ENCODE measurements at regions not wholly inside any gene's neighbourhood (a gene's known extent, or its start where the extent isn't known, plus 50 kb on each side); places are given as distances from the start of the nearest gene placed in this dataset.

DNA sequence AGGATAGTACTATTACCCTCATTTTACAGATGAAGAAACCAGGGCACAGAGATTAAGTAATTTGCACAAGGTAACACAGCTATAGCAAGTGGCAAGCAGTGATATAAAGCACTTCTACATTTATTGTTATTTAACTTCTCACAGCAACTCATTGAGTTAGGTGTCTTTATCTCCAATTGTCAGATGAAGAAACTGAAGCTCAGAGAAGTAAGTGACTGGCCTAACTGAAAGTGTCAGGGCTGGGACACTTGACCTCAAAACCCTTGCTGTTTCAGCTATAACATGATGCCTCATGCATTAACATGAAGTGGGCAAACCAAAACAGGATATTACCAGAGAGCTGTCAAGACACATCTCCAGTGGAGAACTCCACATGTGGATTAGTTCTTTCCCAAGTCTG lies 65.8 kb upstream of the LEKR1 start:
- no peak overlapping the region for H3K4me3 ChIP-seq
- no peaks in the 10 kb centered on the region for H3K9me3 ChIP-seq
- TF ChIP-seq CTCF (IDR thresholded peaks at IDR 0.05) (no peak), POLR2A (IDR thresholded peaks at IDR 0.05) (no peak)

DNA sequence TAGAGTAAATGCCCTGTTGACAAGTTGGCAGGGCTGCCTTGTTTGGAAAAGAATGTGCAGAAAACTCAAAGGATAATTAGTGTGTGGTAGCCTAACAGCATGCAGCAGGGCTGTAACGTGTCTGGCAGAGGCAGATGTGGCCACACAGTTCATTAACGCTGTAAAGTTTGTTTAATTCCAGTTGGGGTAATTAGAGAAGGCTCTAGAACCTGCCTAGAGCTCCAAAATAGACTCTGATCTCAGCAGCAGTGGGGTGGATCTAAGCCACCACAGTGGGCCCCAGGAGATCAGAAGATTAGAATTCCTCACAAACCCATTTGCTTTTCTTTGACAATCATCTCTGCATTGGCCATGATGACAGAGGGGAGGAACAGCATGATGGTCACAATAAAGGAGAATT lies 65.1 kb upstream of the LEKR1 start:
- no peak overlapping the region for H3K4me3 ChIP-seq
- no peaks in the 10 kb centered on the region for H3K27me3 ChIP-seq
- DNase-seq: no peak
- no peaks in the 10 kb centered on the region for H3K36me3 ChIP-seq
- no peak for TF ChIP-seq POLR2A (IDR thresholded peaks at IDR 0.05)
- no peak for TF ChIP-seq CTCF (IDR thresholded peaks at IDR 0.05)
- H3K27ac ChIP-seq: no peak overlapping the region
- no peaks in the 10 kb centered on the region for H3K4me1 ChIP-seq
- intact Hi-C loops (cut with DNase I; ENCODE audit: low total_unique reads): no loop called here
- H3K9me3 ChIP-seq: no peaks in the 10 kb centered on the region

More for the DNA sequence above, 65.8 kb upstream of the LEKR1 start:
- Histone ChIP-seq H3K36me3 (no peaks in the 10 kb centered on the region), H3K4me1 (no peaks in the 10 kb centered on the region), H3K27me3 (no peaks in the 10 kb centered on the region), H3K27ac (no peak overlapping the region)
- no peak for DNase-seq
- intact Hi-C loops (cut with DNase I; ENCODE audit: low total_unique reads): no loop called here

DNA sequence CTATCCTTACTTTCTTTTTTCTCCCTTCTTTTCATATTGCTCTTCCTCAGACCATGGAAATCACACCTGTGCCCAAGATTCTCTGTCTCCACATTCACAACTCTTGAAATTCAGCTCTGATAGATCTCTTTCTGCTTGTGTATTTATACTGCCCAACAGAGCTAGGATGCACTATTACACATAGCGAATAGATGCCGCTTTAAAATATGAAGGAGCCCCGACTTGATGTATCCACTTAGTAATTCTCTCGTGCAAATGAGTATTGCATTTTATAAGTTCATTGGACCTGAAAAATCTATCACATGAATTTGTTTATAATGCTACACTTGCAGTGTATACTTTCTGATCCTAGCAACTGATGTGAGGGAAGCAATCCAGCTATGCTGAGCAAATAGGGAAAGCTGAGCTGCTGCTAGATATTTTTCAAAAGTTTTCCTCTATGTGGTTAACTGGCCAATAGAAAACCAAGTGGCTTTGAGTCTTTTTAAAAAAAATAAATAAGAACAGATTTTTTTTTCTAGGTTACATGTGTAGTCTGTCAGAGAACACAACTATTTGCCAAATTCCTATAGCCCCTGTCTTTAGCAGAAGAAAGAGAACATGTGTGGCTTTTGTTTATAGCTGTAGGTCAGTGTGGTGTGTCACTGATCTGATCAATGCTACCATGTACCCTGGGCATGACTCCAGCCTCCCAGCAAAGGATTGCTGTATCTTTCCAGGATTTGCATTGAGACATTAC lies 64.3 kb upstream of the LEKR1 start:
- intact Hi-C loops (cut with DNase I; ENCODE audit: low total_unique reads): no loop called here
- TF ChIP-seq CTCF (IDR thresholded peaks at IDR 0.05): no peak
- TF ChIP-seq POLR2A (IDR thresholded peaks at IDR 0.05): no peak
- H3K27ac ChIP-seq: peak overlapping the region in 1 of 2 donors; percentile 38

DNA sequence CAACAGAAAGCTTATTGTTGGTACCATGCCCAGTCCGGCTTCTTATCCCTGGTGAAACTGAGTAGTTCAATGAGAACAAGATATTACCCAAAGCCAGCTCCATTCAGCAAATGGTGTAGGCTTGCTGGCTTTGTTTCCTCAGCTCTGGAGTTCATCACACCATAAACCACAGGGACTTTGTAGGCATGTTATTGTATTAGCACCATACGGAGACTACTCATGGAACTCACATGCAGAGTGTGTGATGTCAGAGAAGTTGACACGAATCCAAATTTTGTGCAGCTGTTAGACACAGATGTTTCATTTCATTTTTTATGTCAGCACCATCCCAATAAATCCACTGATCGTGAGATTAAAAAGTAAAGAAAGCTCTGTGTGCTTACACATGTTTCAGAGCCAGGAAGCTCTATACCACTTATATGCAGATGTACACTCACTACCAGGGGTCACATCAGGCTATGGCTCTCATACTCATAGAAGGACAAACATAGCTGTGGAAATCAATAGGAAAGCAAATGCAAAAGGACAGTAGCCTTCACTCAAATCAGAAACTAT lies 63.4 kb upstream of the LEKR1 start:
- no peaks in the 10 kb centered on the region for H3K27me3 ChIP-seq
- H3K27ac ChIP-seq: peak overlapping the region in 1 of 2 donors; percentile 38
- no peaks in the 10 kb centered on the region for H3K36me3 ChIP-seq
- H3K4me3 ChIP-seq: no peak overlapping the region
- intact Hi-C loops (cut with DNase I; ENCODE audit: low total_unique reads): no loop called here
- TF ChIP-seq CTCF (IDR thresholded peaks at IDR 0.05): no peak
- DNase-seq: peak in 1 of 2 donors; percentile 16
- H3K9me3 ChIP-seq: no peaks in the 10 kb centered on the region
- no peaks in the 10 kb centered on the region for H3K4me1 ChIP-seq

More for the DNA sequence above, 64.3 kb upstream of the LEKR1 start:
- Histone ChIP-seq H3K4me1 (no peaks in the 10 kb centered on the region), H3K4me3 (no peak overlapping the region), H3K36me3 (no peaks in the 10 kb centered on the region), H3K9me3 (no peaks in the 10 kb centered on the region), H3K27me3 (no peaks in the 10 kb centered on the region)
- no peak for DNase-seq

DNA sequence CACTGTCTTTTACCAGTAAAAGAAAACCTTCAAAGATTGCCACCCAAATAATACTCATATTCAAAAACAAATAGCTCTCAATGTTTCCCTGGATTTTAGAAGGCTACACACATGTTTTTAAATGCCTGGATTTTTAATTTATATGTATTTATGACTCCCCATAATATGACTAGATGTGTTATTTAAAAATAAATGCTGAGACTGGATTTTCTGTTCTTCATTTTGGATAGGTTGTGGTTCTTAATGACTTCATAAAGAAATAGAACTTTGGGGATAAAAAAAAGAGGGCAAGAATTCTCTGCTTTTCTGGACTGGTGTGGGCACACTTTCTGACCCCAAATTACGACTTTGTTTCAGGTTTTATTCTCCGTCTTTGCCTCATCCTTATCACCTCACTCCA lies 62.8 kb upstream of the LEKR1 start:
- Histone ChIP-seq H3K27ac (peak overlapping the region; percentile 4 to 10), H3K4me3 (no peak overlapping the region), H3K4me1 (no peaks in the 10 kb centered on the region), H3K9me3 (no peaks in the 10 kb centered on the region), H3K27me3 (no peaks in the 10 kb centered on the region), H3K36me3 (no peaks in the 10 kb centered on the region)
- DNase-seq: no peak
- TF ChIP-seq POLR2A (IDR thresholded peaks at IDR 0.05): no peak
- intact Hi-C loops (cut with DNase I; ENCODE audit: low total_unique reads): no loop called here
